Vagina (tissue), 2 donors: ENCODE measurements at regions not wholly inside any gene's neighbourhood (a gene's known extent, or its start where the extent isn't known, plus 50 kb on each side); places are given as distances from the start of the nearest gene placed in this dataset.

ENCODE experiments used
- CTCF ChIP-seq, 3 experiments: fragments of 450-650 bp in 2 of 3; fragments of 200-600 bp in 1 of 3; sonication (generic) in 1 of 3; IDR thresholded peaks; one replicate each; pipeline ENCODE4 v1.5.1; 2017 to 2019; ENCODE audit warnings: antibody characterized with exemption in 3 of 3, mild to moderate bottlenecking in 2 of 3, moderate library complexity in 2 of 3
- POLR2A ChIP-seq, 2 donors: fragments of 450-650 bp; IDR thresholded peaks; one replicate each; pipeline ENCODE4 v1.6.1; 2017; ENCODE audit warnings: antibody characterized with exemption in 2 of 2, mild to moderate bottlenecking in 2 of 2, moderate library complexity in 2 of 2

GRCh38 chr6:12366731-12367130 lies 76.6 kb downstream of the EDN1 start:
- no peak for TF ChIP-seq CTCF (IDR thresholded peaks at IDR 0.05)
- no peak for TF ChIP-seq POLR2A (IDR thresholded peaks at IDR 0.05)
